ENCODE measurements at regions not wholly inside any gene's neighbourhood (a gene's known extent, or its start where the extent isn't known, plus 50 kb on each side); places are given as distances from the start of the nearest gene placed in this dataset.

DNA sequence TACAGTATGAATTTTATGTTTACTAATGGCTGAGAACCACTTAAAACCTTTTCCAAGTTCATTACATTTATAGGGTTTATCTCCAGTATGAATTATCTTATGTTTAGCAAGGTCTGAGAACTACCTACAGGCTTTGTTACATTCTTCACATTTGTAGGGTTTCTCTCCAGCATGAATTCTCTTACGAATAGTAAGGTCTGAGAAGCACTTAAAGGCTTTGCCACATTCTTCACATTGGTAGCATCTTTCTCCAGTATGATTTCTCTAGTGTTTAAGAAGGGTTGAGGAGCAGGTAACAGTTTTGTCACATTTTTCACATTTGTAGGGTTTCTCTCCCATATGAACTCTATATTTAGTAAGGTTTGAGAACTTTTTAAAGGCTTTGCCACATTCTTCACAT lies 1127.4 kb downstream of the EFNA5 start:
- dilution Hi-C loops (cut with MboI; ENCODE audit: extremely low pct_ligation_motif_present, low sequenced_read_pairs) = no loop called here
- POLR2A ChIA-PET = no interaction called here

GRCh38 chr5:106530150-106530549 lies 1140.6 kb downstream of the EFNA5 start:
- no peak overlapping the region for H3K4me2 ChIP-seq (ENCODE audit: insufficient read depth, low read length)
- no peak overlapping the region for H3K9ac ChIP-seq (replicated peaks; ENCODE audit: extremely low read depth, insufficient read depth, low read length)
- POLR2A ChIA-PET = no interaction called here
- intact Hi-C loops (cut with micrococcal nuclease) = no loop called here
- BruUV-seq (replicated peaks) = no TSS peak
- CTCF ChIA-PET = no interaction called here
- no peaks in the 10 kb centered on the region for H3K36me3 ChIP-seq (ENCODE audit: control insufficient read depth in 2 of 2, extremely low read depth in 1 of 2, insufficient read depth in 2 of 2, low read length in 2 of 2)
- FAIRE-seq = no peak
- TF ChIP-seq POLR2A (IDR thresholded peaks at IDR 0.05; ENCODE audit: low read depth, low read length) (no peak), FOS (IDR thresholded peaks at IDR 0.05; ENCODE audit: borderline replicate concordance, insufficient read depth, low read length) (no peak), POLR2AphosphoS5 (IDR thresholded peaks at IDR 0.05; ENCODE audit: insufficient read depth, low read depth, low read length) (no peak), MAX (IDR thresholded peaks at IDR 0.05; ENCODE audit: insufficient read depth, insufficient read length) (no peak), EZH2 (IDR thresholded peaks at IDR 0.05; ENCODE audit: borderline replicate concordance, low read depth, low read length, severe bottlenecking) (no peak), JUN (IDR thresholded peaks at IDR 0.05; ENCODE audit: borderline replicate concordance, insufficient read depth, insufficient read length, low read depth) (no peak), GATA2 (IDR thresholded peaks at IDR 0.05; ENCODE audit: insufficient read depth, insufficient read length, low read depth, low read length) (no peak), MYC (IDR thresholded peaks at IDR 0.05; ENCODE audit: low read depth, low read length) (no peak)
- TF ChIP-seq, protein P1, sequence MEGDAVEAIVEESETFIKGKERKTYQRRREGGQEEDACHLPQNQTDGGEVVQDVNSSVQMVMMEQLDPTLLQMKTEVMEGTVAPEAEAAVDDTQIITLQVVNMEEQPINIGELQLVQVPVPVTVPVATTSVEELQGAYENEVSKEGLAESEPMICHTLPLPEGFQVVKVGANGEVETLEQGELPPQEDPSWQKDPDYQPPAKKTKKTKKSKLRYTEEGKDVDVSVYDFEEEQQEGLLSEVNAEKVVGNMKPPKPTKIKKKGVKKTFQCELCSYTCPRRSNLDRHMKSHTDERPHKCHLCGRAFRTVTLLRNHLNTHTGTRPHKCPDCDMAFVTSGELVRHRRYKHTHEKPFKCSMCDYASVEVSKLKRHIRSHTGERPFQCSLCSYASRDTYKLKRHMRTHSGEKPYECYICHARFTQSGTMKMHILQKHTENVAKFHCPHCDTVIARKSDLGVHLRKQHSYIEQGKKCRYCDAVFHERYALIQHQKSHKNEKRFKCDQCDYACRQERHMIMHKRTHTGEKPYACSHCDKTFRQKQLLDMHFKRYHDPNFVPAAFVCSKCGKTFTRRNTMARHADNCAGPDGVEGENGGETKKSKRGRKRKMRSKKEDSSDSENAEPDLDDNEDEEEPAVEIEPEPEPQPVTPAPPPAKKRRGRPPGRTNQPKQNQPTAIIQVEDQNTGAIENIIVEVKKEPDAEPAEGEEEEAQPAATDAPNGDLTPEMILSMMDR (IDR thresholded peaks at IDR 0.05; ENCODE audit: extremely low read depth in 1 of 2, insufficient read depth in 1 of 2, low read depth in 1 of 2, low read length in 2 of 2) = no peak
- no peak overlapping the region for H3K4me3 ChIP-seq (replicated peaks in 1 of 3; ENCODE audit: insufficient read depth in 1 of 3, low read depth in 1 of 3, low read length in 3 of 3)
- no peak overlapping the region for H2AFZ ChIP-seq (ENCODE audit: low read depth, low read length)
- no peak for DNase-seq (ENCODE audit: low read depth, low spot score)
- H3K27me3 ChIP-seq (ENCODE audit: control insufficient read depth in 2 of 2, insufficient read depth in 2 of 2, low read length in 2 of 2) = no peaks in the 10 kb centered on the region
- no peaks in the 10 kb centered on the region for H3K79me2 ChIP-seq (ENCODE audit: control insufficient read depth, insufficient read depth, low read length)
- dilution Hi-C loops (cut with MboI; ENCODE audit: extremely low pct_ligation_motif_present, low sequenced_read_pairs) = no loop called here
- H4K20me1 ChIP-seq (replicated peaks; ENCODE audit: control insufficient read depth, extremely low read depth, insufficient read depth, low read length) = no peaks in the 10 kb centered on the region
- H3K4me1 ChIP-seq (ENCODE audit: control insufficient read depth, extremely low read depth, insufficient read depth, low read length) = no peaks in the 10 kb centered on the region
- H3K27ac ChIP-seq (ENCODE audit: insufficient read depth, low read depth, low read length) = no peak overlapping the region
- no peaks in the 10 kb centered on the region for H3K9me1 ChIP-seq (replicated peaks; ENCODE audit: control insufficient read depth, extremely low read depth, insufficient read depth, low read length)
- H3K9me3 ChIP-seq (replicated peaks; ENCODE audit: control insufficient read depth, insufficient read depth, low read length) = no peaks in the 10 kb centered on the region

More for the DNA sequence above, 1127.4 kb downstream of the EFNA5 start:
- no TSS peak for BruUV-seq (replicated peaks)
- intact Hi-C loops (cut with micrococcal nuclease) = no loop called here
- H3K4me1 ChIP-seq (ENCODE audit: control insufficient read depth, extremely low read depth, insufficient read depth, low read length) = no peaks in the 10 kb centered on the region
- H3K4me3 ChIP-seq (replicated peaks in 1 of 3; ENCODE audit: insufficient read depth in 1 of 3, low read depth in 1 of 3, low read length in 3 of 3) = no peak overlapping the region
- no peaks in the 10 kb centered on the region for H3K27me3 ChIP-seq (ENCODE audit: control insufficient read depth in 2 of 2, insufficient read depth in 2 of 2, low read length in 2 of 2)
- H3K36me3 ChIP-seq (ENCODE audit: control insufficient read depth in 2 of 2, extremely low read depth in 1 of 2, insufficient read depth in 2 of 2, low read length in 2 of 2) = no peaks in the 10 kb centered on the region
- H3K9ac ChIP-seq (replicated peaks; ENCODE audit: extremely low read depth, insufficient read depth, low read length) = no peak overlapping the region
- peaks cover 2% of the 10 kb centered on the region for H3K9me3 ChIP-seq (replicated peaks; ENCODE audit: control insufficient read depth, insufficient read depth, low read length)
- DNase-seq (ENCODE audit: low read depth, low spot score) (no peak), FAIRE-seq (no peak)
- no peak overlapping the region for H3K4me2 ChIP-seq (ENCODE audit: insufficient read depth, low read length)
- H4K20me1 ChIP-seq (replicated peaks; ENCODE audit: control insufficient read depth, extremely low read depth, insufficient read depth, low read length) = no peaks in the 10 kb centered on the region
- no peaks in the 10 kb centered on the region for H3K9me1 ChIP-seq (replicated peaks; ENCODE audit: control insufficient read depth, extremely low read depth, insufficient read depth, low read length)
- H2AFZ ChIP-seq (ENCODE audit: low read depth, low read length) = no peak overlapping the region
- H3K27ac ChIP-seq (ENCODE audit: insufficient read depth, low read depth, low read length) = no peak overlapping the region
- CTCF ChIA-PET = no interaction called here
- TF ChIP-seq FOS (IDR thresholded peaks at IDR 0.05; ENCODE audit: borderline replicate concordance, insufficient read depth, low read length) = no peak
- TF ChIP-seq POLR2A (IDR thresholded peaks at IDR 0.05; ENCODE audit: low read depth, low read length) = no peak
- H3K79me2 ChIP-seq (ENCODE audit: control insufficient read depth, insufficient read depth, low read length) = no peaks in the 10 kb centered on the region

All from endothelial cell of umbilical vein (primary cell).